ENCODE measurements at regions not wholly inside any gene's neighbourhood (a gene's known extent, or its start where the extent isn't known, plus 50 kb on each side); places are given as distances from the start of the nearest gene placed in this dataset.

DNA sequence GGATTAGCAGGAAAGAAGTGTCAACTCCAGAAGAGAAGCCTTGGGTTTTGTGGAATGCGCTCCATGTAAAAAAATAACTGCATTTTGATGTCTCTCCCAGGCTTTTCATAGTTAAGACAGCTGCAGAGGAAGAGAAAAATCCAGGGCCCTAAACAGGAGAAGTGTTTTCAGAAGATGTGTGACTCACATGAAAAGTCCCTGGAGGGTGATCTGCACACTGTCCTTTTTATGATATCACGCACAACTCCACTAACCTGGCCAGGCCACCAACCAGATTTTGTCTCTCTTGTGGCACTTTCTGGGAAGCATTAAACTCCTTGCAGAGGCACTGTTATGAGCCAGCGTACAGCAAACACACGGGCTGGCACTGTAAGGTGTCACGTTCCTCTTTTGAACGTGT is 267.3 kb downstream of the FGF9 start:
- TF ChIP-seq, protein P1, sequence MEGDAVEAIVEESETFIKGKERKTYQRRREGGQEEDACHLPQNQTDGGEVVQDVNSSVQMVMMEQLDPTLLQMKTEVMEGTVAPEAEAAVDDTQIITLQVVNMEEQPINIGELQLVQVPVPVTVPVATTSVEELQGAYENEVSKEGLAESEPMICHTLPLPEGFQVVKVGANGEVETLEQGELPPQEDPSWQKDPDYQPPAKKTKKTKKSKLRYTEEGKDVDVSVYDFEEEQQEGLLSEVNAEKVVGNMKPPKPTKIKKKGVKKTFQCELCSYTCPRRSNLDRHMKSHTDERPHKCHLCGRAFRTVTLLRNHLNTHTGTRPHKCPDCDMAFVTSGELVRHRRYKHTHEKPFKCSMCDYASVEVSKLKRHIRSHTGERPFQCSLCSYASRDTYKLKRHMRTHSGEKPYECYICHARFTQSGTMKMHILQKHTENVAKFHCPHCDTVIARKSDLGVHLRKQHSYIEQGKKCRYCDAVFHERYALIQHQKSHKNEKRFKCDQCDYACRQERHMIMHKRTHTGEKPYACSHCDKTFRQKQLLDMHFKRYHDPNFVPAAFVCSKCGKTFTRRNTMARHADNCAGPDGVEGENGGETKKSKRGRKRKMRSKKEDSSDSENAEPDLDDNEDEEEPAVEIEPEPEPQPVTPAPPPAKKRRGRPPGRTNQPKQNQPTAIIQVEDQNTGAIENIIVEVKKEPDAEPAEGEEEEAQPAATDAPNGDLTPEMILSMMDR (IDR thresholded peaks at IDR 0.05): no peak
- TF ChIP-seq POLR2A (IDR thresholded peaks at IDR 0.05): no peak
